Stomach (tissue), 8 donors: ENCODE measurements at regions not wholly inside any gene's neighbourhood (a gene's known extent, or its start where the extent isn't known, plus 50 kb on each side); places are given as distances from the start of the nearest gene placed in this dataset.

Experiments
- DNase-seq, 2 donors: peaks; one replicate each; pipeline versions ENCODE4 v3.0.0 to v3.0.0-alpha.2; 2013 to 2019
- H3K27ac ChIP-seq, 5 donors: fragments of 200-600 bp in 4 of 5; sonication (generic) in 4 of 5; one replicate each; pipeline ENCODE4 v1.5.1; 2013 to 2019; ENCODE audit warnings: mild to moderate bottlenecking in 1 of 5, moderate library complexity in 1 of 5
- H3K27me3 ChIP-seq, 3 donors: fragments of 200-600 bp; sonication (generic); one replicate each; pipeline ENCODE4 v1.5.1; 2017 to 2019; ENCODE audit warnings: mixed run types in 1 of 3
- H3K36me3 ChIP-seq, 4 donors: fragments of 200-600 bp; sonication (generic); 1 replicate in 3 of 4; 2 replicates in 1 of 4; pipeline ENCODE4 v1.5.1; 2016 to 2019
- H3K4me1 ChIP-seq, 4 donors: fragments of 200-600 bp; sonication (generic); one replicate each; pipeline ENCODE4 v1.5.1; 2016 to 2019
- H3K4me3 ChIP-seq, 4 donors: fragments of 200-600 bp; sonication (generic) in 3 of 4; one replicate each; pipeline ENCODE4 v1.5.1; 2016 to 2019; ENCODE audit warnings: mild to moderate bottlenecking in 1 of 4
- H3K9me3 ChIP-seq, 4 donors: fragments of 200-600 bp; sonication (generic); one replicate each; pipeline ENCODE4 v1.5.1; 2016 to 2019
- EP300 ChIP-seq: sonication (generic); formaldehyde crosslinking; IDR thresholded peaks from one replicate; pipeline ENCODE4 v1.6.1; 2017; ENCODE audit warnings: antibody characterized with exemption
- POLR2A ChIP-seq, 4 donors: fragments of 450-650 bp; IDR thresholded peaks; one replicate each; pipeline ENCODE4 v1.6.1; 2016; ENCODE audit warnings: antibody characterized with exemption in 4 of 4, control low read depth in 2 of 4, mild to moderate bottlenecking in 1 of 4, moderate library complexity in 1 of 4
- POLR2AphosphoS5 ChIP-seq, 3 donors: sonication (generic); formaldehyde crosslinking; IDR thresholded peaks; one replicate each; pipeline ENCODE4 v1.6.1; 2016; ENCODE audit warnings: antibody characterized with exemption in 3 of 3
- WGBS, 5 donors: extraction: QIAGEN DNeasy Blood & Tissue Kit in 3 of 5; methylation state at CpG; one replicate each; pipeline versions ENCODE4 v1.1.5 to v1.1.7; 2013 to 2018; 5-methylcytosine and 5-hydroxymethylcytosine counted together
- intact Hi-C: fragments of 100-400 bp; cut with DNase I; formaldehyde crosslinking; loops from one replicate; pipeline ENCODE4 v1.15.1; 2023; ENCODE audit warnings: low total_unique reads
- TF ChIP-seq, protein P1 (sequence below), 7 experiments: fragments of 450-650 bp in 4 of 7; fragments of 200-600 bp in 3 of 7; sonication (generic) in 3 of 7; IDR thresholded peaks; one replicate each; pipeline ENCODE4 v1.5.1; 2016 to 2019; ENCODE audit warnings: antibody characterized with exemption in 7 of 7, control low read depth in 2 of 7, mild to moderate bottlenecking in 1 of 7
- donor health status: healthy with polysubstance abuse.
- donor health status: Bipolar disorder and iron deficiency.
- donor health status: healthy.

GRCh38 chr4:53706422-53707032 lies 115.2 kb upstream of the LNX1 start:
- H3K4me1 ChIP-seq = peaks cover 13 to 27% (median 19%) of the 10 kb centered on the region in 4 donors
- peak in 1 of 2 donors; percentile 71 for DNase-seq
- peak in 1 of 3 donors; percentile 5 for TF ChIP-seq POLR2AphosphoS5 (IDR thresholded peaks at IDR 0.05)
- TF ChIP-seq, protein P1, sequence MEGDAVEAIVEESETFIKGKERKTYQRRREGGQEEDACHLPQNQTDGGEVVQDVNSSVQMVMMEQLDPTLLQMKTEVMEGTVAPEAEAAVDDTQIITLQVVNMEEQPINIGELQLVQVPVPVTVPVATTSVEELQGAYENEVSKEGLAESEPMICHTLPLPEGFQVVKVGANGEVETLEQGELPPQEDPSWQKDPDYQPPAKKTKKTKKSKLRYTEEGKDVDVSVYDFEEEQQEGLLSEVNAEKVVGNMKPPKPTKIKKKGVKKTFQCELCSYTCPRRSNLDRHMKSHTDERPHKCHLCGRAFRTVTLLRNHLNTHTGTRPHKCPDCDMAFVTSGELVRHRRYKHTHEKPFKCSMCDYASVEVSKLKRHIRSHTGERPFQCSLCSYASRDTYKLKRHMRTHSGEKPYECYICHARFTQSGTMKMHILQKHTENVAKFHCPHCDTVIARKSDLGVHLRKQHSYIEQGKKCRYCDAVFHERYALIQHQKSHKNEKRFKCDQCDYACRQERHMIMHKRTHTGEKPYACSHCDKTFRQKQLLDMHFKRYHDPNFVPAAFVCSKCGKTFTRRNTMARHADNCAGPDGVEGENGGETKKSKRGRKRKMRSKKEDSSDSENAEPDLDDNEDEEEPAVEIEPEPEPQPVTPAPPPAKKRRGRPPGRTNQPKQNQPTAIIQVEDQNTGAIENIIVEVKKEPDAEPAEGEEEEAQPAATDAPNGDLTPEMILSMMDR (IDR thresholded peaks at IDR 0.05) = peak in 5 of 7 experiments; percentile 25 to 56 (median 40)
- no peak for TF ChIP-seq EP300
- H3K27me3 ChIP-seq = no peaks in the 10 kb centered on the region
- peak overlapping the region in 1 of 5 donors; percentile 30 for H3K27ac ChIP-seq
- no peaks in the 10 kb centered on the region for H3K9me3 ChIP-seq
- H3K36me3 ChIP-seq = no peaks in the 10 kb centered on the region
- WGBS, 5 donors = 54 to 64% (median 60%) methylated on average over 8 of the region's 8 CpGs
- intact Hi-C loops = no loop called here
- no peak overlapping the region for H3K4me3 ChIP-seq

GRCh38 chr4:53705972-53706371 lies 114.7 kb upstream of the LNX1 start:
- TF ChIP-seq POLR2A (IDR thresholded peaks at IDR 0.05) (no peak), EP300 (no peak), POLR2AphosphoS5 (IDR thresholded peaks at IDR 0.05) (no peak)
- TF ChIP-seq, protein P1 (IDR thresholded peaks at IDR 0.05) = no peak
- intact Hi-C loops = no loop called here
- no peaks in the 10 kb centered on the region for H3K27me3 ChIP-seq
- no peaks in the 10 kb centered on the region for H3K36me3 ChIP-seq
- WGBS, 5 donors = 44 to 67% (median 58%) methylated on average over 4 of the region's 4 CpGs
- peaks cover 13 to 27% (median 19%) of the 10 kb centered on the region in 4 donors for H3K4me1 ChIP-seq
- no peaks in the 10 kb centered on the region for H3K9me3 ChIP-seq
- H3K4me3 ChIP-seq = no peak overlapping the region
- no peak for DNase-seq
- H3K27ac ChIP-seq = peak overlapping the region in 2 of 5 donors; percentile 15 to 30

DNA sequence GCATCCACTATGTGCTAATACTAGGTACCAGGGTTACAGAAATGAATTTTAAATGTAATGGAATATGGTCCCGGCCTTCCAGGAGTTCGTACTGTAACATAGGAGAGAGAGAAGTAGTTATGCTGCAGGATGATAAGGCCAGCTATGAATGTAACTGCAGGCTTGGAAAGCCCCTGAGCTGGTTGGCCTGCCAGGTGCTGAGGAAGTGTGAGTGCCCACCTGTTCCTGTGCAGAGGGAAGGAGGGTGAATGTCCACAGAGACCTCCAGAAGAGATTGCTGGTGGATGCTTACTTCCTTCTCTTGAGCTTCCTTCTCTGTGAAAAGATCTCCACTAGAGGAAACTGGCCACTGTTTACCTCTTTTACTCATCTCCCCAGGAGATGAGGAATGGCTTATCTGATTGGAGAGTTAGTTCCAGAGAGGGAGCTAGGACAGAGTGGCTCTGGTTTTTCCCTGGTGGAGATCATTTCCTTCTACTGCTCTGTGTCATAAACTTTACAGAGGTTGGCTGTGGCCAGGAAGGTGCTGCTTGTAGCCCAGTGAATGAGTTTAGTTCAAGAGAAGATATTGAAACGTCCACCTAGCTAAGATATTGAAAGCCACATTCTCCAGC lies 114.0 kb upstream of the LNX1 start:
- H3K27ac ChIP-seq = peak overlapping the region in 1 of 5 donors; percentile 15
- intact Hi-C loops = no loop called here
- WGBS, 5 donors = 68 to 86% (median 82%) methylated on average over 3 of the region's 3 CpGs
- TF ChIP-seq, protein P1 (IDR thresholded peaks at IDR 0.05) = no peak
- TF ChIP-seq EP300 (no peak), POLR2AphosphoS5 (IDR thresholded peaks at IDR 0.05) (no peak), POLR2A (IDR thresholded peaks at IDR 0.05) (no peak)
- H3K4me3 ChIP-seq = no peak overlapping the region
- no peaks in the 10 kb centered on the region for H3K36me3 ChIP-seq
- H3K9me3 ChIP-seq = no peaks in the 10 kb centered on the region
- no peaks in the 10 kb centered on the region for H3K27me3 ChIP-seq
- peaks cover 13 to 27% (median 19%) of the 10 kb centered on the region in 4 donors for H3K4me1 ChIP-seq
- DNase-seq = no peak

DNA sequence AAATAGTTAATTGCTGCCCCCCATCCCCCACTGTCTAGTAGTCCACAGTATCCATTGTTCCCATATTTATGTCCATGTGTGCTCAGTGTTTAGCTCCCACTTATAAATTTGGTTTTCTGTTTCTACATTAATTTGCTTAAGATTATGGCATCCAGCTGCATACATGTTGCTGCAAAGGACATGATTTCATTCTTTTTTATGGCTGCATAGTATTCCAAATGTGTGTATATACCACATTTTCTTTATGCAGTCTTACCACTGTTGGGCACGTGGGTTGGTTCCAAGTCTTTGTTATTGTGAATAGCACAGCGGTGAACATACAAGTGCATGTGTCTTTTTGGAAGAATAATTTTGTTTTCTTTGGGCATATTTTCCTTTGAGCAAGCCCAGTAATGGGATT lies 113.0 kb upstream of the LNX1 start:
- Histone ChIP-seq H3K9me3 (no peaks in the 10 kb centered on the region), H3K4me1 (peaks cover 13 to 27% (median 19%) of the 10 kb centered on the region in 4 donors), H3K36me3 (no peaks in the 10 kb centered on the region), H3K4me3 (no peak overlapping the region), H3K27me3 (no peaks in the 10 kb centered on the region), H3K27ac (no peak overlapping the region)
- intact Hi-C loops = no loop called here
- TF ChIP-seq EP300 = no peak
- TF ChIP-seq, protein P1 (IDR thresholded peaks at IDR 0.05) = no peak
- no peak for TF ChIP-seq POLR2A (IDR thresholded peaks at IDR 0.05)
- TF ChIP-seq POLR2AphosphoS5 (IDR thresholded peaks at IDR 0.05) = no peak
- WGBS, 5 donors = 63 to 94% (median 91%) methylated on average over 2 of the region's 2 CpGs
- DNase-seq = no peak
